Fibroblast of peridontal ligament (primary cell): ENCODE measurements at regions not wholly inside any gene's neighbourhood (a gene's known extent, or its start where the extent isn't known, plus 50 kb on each side); places are given as distances from the start of the nearest gene placed in this dataset.
"Not testable (repeated sequence)": the region's sequence is repeated elsewhere in the genome, so short reads cannot be mapped to it uniquely, and the experiment has no call there.

Experiments used
- DNase-seq: peaks from one replicate; pipeline ENCODE4 v3.0.0-alpha.2; 2010; ENCODE audit errors: extremely low read depth

GRCh38 chr11:96779030-96779429 lies 389.2 kb downstream of the JRKL start:
- DNase-seq: no peak

- DNase-seq: no peak
Observed at GRCh38 chr11:96781082-96781481, 391.3 kb downstream of the JRKL start.

- no peak for DNase-seq
Observed at GRCh38 chr11:96782632-96783031, 392.8 kb downstream of the JRKL start.

GRCh38 chr11:96783311-96783710 lies 393.5 kb downstream of the JRKL start:
- DNase-seq: no peak

- DNase-seq: no peak
Observed at GRCh38 chr11:96785073-96785472, 395.3 kb downstream of the JRKL start.

GRCh38 chr11:96794152-96794551 lies 404.3 kb downstream of the JRKL start:
- no peak for DNase-seq

GRCh38 chr11:96798445-96798844 lies 408.6 kb downstream of the JRKL start:
- DNase-seq: no peak

GRCh38 chr11:96815236-96815635 lies 425.4 kb downstream of the JRKL start:
- DNase-seq: no peak

- no peak for DNase-seq
Observed at GRCh38 chr11:96817482-96818399, 427.9 kb downstream of the JRKL start.

- DNase-seq: no peak
Observed at GRCh38 chr11:96827164-96827563, 437.4 kb downstream of the JRKL start.

- DNase-seq: no peak
Observed at GRCh38 chr11:96841792-96842191, 452.0 kb downstream of the JRKL start.

GRCh38 chr11:96842731-96843130 lies 452.9 kb downstream of the JRKL start:
- DNase-seq: no peak

- no peak for DNase-seq
Observed at GRCh38 chr11:96854425-96854824, 464.6 kb downstream of the JRKL start.

- DNase-seq: not testable (repeated sequence)
Observed at GRCh38 chr11:96861722-96862121, 471.9 kb downstream of the JRKL start.

- DNase-seq: no peak
Observed at GRCh38 chr11:96863520-96863919, 473.7 kb downstream of the JRKL start.

- no peak for DNase-seq
Observed at GRCh38 chr11:96865020-96865419, 475.2 kb downstream of the JRKL start.

- no peak for DNase-seq
Observed at GRCh38 chr11:96869207-96869606, 479.4 kb downstream of the JRKL start.

GRCh38 chr11:96875712-96876111 lies 485.9 kb downstream of the JRKL start:
- no peak for DNase-seq

GRCh38 chr11:96878299-96879051 lies 488.7 kb downstream of the JRKL start:
- no peak for DNase-seq

- not testable (repeated sequence) for DNase-seq
Observed at GRCh38 chr11:96882622-96883021, 492.8 kb downstream of the JRKL start.

GRCh38 chr11:96885405-96885804 lies 495.6 kb downstream of the JRKL start:
- no peak for DNase-seq

GRCh38 chr11:96885912-96886311 lies 496.1 kb downstream of the JRKL start:
- no peak for DNase-seq

- DNase-seq: no peak
Observed at GRCh38 chr11:96893988-96894387, 504.2 kb downstream of the JRKL start.
